ENCODE measurements at regions not wholly inside any gene's neighbourhood (a gene's known extent, or its start where the extent isn't known, plus 50 kb on each side); places are given as distances from the start of the nearest gene placed in this dataset.

DNA sequence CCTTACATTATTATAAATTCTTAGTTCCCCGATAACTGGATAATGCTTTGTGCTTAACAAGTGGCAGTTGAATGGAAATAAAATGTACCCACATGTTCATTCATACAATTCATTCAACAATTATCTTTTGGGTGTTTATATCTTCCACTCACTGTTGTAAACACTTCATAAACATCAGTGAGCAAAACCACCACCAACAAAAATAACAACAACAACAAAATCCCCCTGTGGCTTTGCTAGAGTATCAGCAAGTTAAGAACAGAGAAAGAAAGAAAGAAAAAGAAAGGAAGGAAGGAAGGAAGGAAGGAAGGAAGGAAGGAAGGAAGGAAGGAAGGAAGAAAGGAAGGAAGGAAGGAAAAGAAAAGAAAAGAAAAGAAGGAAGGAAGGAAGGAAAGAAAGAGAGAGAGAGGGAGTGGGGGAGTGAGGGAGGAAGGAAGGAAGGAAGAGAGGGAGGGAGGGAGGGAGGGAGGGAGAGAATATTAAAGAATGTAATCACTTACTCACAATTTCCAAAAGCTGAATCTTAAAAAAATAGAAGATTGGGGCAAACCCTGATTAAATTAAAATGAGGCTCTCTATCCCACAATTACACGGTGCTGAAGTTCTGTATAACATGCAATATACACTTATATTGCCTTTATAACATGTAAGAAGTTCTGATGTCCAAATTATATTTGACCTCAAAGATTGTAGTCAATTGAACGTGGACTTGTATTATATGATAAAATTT, 2238.8 kb downstream of the LRRC4C start:
- TF ChIP-seq, protein P1, sequence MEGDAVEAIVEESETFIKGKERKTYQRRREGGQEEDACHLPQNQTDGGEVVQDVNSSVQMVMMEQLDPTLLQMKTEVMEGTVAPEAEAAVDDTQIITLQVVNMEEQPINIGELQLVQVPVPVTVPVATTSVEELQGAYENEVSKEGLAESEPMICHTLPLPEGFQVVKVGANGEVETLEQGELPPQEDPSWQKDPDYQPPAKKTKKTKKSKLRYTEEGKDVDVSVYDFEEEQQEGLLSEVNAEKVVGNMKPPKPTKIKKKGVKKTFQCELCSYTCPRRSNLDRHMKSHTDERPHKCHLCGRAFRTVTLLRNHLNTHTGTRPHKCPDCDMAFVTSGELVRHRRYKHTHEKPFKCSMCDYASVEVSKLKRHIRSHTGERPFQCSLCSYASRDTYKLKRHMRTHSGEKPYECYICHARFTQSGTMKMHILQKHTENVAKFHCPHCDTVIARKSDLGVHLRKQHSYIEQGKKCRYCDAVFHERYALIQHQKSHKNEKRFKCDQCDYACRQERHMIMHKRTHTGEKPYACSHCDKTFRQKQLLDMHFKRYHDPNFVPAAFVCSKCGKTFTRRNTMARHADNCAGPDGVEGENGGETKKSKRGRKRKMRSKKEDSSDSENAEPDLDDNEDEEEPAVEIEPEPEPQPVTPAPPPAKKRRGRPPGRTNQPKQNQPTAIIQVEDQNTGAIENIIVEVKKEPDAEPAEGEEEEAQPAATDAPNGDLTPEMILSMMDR (IDR thresholded peaks at IDR 0.05; ENCODE audit: insufficient read depth, low read depth, low read length), result no peak
- Histone ChIP-seq H3K27me3 (ENCODE audit: control insufficient read depth, insufficient read depth, low read length) (no peaks in the 10 kb centered on the region), H3K36me3 (ENCODE audit: control insufficient read depth, insufficient read depth, low read length) (no peaks in the 10 kb centered on the region), H3K4me3 (ENCODE audit: low read depth, low read length) (no peak overlapping the region)
- ChIA-PET CTCF (no interaction called here), POLR2A (no interaction called here)
- DNase-seq (ENCODE audit: low read depth), result no peak

DNA sequence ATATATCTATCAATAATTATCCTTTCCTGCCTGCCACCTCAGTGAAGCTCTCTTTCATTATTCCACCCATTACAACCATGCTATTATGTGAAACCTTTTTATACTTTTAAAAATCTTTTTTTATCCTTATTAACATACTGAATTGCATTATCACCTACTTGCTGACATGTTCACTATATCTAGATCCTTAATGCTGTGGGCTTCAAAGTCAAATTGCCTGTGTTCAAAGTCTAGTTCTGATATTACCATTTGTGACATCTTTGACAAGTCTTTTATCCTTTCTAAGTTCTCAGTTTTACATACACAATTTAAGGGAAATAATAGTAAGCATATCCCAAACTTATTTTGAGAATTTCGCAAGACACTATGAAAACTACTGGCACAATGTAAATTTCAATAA, 2239.4 kb downstream of the LRRC4C start:
- Histone ChIP-seq H3K27me3 (ENCODE audit: control insufficient read depth, insufficient read depth, low read length) (no peaks in the 10 kb centered on the region), H3K36me3 (ENCODE audit: control insufficient read depth, insufficient read depth, low read length) (no peaks in the 10 kb centered on the region), H3K4me3 (ENCODE audit: low read depth, low read length) (no peak overlapping the region)
- DNase-seq (ENCODE audit: low read depth), result no peak
- CTCF ChIA-PET, result interaction anchor here (0.6 kb wide), 1 partner anchor 24 kb away, joined by 3 read pairs; no protein-coding TSS in a partner anchor
- TF ChIP-seq, protein P1 (IDR thresholded peaks at IDR 0.05; ENCODE audit: insufficient read depth, low read depth, low read length), result no peak
- POLR2A ChIA-PET, result no interaction called here

DNA sequence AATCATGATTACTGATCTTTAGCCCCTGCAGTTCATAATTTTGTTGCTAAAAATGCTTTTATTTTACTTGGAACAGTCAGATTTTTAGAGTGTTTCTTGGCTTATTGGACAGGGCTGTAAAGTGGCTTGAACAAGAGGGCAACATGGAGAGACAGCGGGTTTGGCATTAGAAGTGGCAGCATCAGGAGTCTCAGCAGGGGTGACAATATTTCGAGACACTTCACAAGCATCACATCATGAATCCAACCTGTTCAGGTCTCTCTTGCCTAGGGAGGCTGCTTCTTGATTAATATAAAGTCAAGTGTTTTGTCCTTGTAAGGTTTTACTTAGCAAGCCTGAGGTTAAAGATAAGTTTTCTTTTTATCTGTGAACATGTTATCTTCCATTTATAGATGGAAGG, 2249.5 kb downstream of the LRRC4C start:
- ChIA-PET CTCF (no interaction called here), POLR2A (no interaction called here)
- H3K4me3 ChIP-seq (ENCODE audit: low read depth, low read length), result no peak overlapping the region
- no peak for DNase-seq (ENCODE audit: low read depth)
- H3K36me3 ChIP-seq (ENCODE audit: control insufficient read depth, insufficient read depth, low read length), result no peaks in the 10 kb centered on the region
- H3K27me3 ChIP-seq (ENCODE audit: control insufficient read depth, insufficient read depth, low read length), result no peaks in the 10 kb centered on the region
- TF ChIP-seq, protein P1 (IDR thresholded peaks at IDR 0.05; ENCODE audit: insufficient read depth, low read depth, low read length), result no peak

DNA sequence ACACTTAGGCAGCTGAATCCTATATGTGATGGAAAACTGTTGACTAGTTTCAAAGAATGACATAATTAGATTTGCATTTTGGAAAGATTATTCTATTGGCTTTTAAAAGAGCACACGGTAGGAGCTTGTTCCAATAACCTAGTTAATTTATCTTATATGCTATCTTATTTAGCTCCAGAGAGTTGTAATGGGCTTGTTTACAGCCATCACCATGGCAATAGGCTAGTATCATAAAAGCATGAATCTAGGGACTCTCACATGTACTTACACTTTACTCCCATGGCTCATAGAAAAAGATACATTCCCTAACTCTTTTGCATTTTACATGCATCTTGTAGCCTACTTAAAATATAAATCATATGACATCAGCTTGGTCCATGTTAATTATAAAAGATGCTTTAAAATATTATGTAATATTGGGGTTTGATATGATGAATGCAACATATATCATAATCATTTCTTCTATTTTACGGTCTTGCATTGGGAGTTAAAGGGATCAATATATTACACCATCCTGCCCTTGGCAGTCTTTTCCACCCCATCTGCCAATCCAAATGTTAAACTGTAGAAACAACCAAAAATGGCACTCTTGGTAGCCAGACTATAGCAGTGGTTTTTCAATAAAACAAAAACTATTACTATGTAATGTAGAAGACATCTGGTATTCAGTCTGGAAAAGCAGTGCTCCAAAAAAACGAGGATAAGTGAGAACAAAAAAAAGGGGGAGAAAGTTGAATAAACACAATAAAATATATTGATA, 2254.0 kb downstream of the LRRC4C start:
- Histone ChIP-seq H3K27me3 (ENCODE audit: control insufficient read depth, insufficient read depth, low read length) (no peaks in the 10 kb centered on the region), H3K4me3 (ENCODE audit: low read depth, low read length) (no peak overlapping the region), H3K36me3 (ENCODE audit: control insufficient read depth, insufficient read depth, low read length) (no peaks in the 10 kb centered on the region)
- CTCF ChIA-PET, result no interaction called here
- DNase-seq (ENCODE audit: low read depth), result no peak
- POLR2A ChIA-PET, result no interaction called here
- TF ChIP-seq, protein P1 (IDR thresholded peaks at IDR 0.05; ENCODE audit: insufficient read depth, low read depth, low read length), result no peak

DNA sequence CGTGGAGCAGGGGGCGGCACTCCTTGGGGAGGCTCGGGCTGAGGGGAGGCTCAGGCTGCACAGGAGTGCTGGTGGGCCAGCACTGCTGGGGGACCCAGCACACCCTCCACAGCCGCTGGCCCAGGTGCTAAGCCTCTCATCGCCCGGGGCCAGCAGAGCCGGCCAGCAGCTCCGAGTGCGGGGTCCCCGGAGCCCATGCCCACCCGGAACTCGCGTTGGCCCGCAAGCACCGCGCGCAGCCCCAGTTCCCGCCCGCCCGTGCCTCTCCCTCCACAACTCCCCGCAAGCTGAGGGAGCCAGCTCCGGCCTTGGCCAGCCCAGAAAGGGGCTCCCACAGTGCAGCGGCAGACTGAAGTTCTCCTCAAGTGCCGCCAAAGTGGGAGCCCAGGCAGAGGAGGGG, 2266.8 kb downstream of the LRRC4C start:
- no peaks in the 10 kb centered on the region for H3K36me3 ChIP-seq (ENCODE audit: control insufficient read depth, insufficient read depth, low read length)
- ChIA-PET POLR2A (no interaction called here), CTCF (no interaction called here)
- H3K4me3 ChIP-seq (ENCODE audit: low read depth, low read length), result no peak overlapping the region
- DNase-seq (ENCODE audit: low read depth), result no peak
- no peaks in the 10 kb centered on the region for H3K27me3 ChIP-seq (ENCODE audit: control insufficient read depth, insufficient read depth, low read length)
- TF ChIP-seq, protein P1 (IDR thresholded peaks at IDR 0.05; ENCODE audit: insufficient read depth, low read depth, low read length), result no peak
